ENCODE measurements at regions not wholly inside any gene's neighbourhood (a gene's known extent, or its start where the extent isn't known, plus 50 kb on each side); places are given as distances from the start of the nearest gene placed in this dataset.

GRCh38 chr2:8367833-8368232, 314.0 kb upstream of the ID2 start:
- Mint-ChIP-seq H3K27ac (no peak overlapping the region), H3K4me3 (no peak overlapping the region), H3K27me3 (ENCODE audit: insufficient read depth) (no peaks in the 10 kb centered on the region), H3K9me3 (peaks cover 8% of the 10 kb centered on the region), H3K36me3 (ENCODE audit: low read depth) (no peaks in the 10 kb centered on the region), H3K4me1 (peaks cover 9% of the 10 kb centered on the region)
- no peak for DNase-seq
- TF ChIP-seq, protein P1, sequence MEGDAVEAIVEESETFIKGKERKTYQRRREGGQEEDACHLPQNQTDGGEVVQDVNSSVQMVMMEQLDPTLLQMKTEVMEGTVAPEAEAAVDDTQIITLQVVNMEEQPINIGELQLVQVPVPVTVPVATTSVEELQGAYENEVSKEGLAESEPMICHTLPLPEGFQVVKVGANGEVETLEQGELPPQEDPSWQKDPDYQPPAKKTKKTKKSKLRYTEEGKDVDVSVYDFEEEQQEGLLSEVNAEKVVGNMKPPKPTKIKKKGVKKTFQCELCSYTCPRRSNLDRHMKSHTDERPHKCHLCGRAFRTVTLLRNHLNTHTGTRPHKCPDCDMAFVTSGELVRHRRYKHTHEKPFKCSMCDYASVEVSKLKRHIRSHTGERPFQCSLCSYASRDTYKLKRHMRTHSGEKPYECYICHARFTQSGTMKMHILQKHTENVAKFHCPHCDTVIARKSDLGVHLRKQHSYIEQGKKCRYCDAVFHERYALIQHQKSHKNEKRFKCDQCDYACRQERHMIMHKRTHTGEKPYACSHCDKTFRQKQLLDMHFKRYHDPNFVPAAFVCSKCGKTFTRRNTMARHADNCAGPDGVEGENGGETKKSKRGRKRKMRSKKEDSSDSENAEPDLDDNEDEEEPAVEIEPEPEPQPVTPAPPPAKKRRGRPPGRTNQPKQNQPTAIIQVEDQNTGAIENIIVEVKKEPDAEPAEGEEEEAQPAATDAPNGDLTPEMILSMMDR (conservative IDR thresholded peaks at IDR 0.05): no peak
- Histone ChIP-seq H3K4me1 (ENCODE audit: control insufficient read depth, insufficient read depth, low read length) (no peaks in the 10 kb centered on the region), H3K27me3 (ENCODE audit: control insufficient read depth, insufficient read depth, low read length, poor library complexity, severe bottlenecking) (no peaks in the 10 kb centered on the region), H3K4me3 (ENCODE audit: low read length) (no peak overlapping the region), H3K9me3 (ENCODE audit: control insufficient read depth, low read length) (peaks cover 3% of the 10 kb centered on the region), H3K36me3 (ENCODE audit: control insufficient read depth, insufficient read depth, low read length) (no peaks in the 10 kb centered on the region), H3K27ac (ENCODE audit: low read depth, low read length) (peak overlapping the region; percentile 84), H3K9ac (ENCODE audit: extremely low read depth, low read length, poor library complexity, severe bottlenecking) (no peak overlapping the region)
- 76 to 91% methylated on average over 2 to 3 of the region's 3 CpGs for WGBS, 2 experiments (ENCODE audit: insufficient coverage in 1 of 2, insufficient read length in 1 of 2)

DNA sequence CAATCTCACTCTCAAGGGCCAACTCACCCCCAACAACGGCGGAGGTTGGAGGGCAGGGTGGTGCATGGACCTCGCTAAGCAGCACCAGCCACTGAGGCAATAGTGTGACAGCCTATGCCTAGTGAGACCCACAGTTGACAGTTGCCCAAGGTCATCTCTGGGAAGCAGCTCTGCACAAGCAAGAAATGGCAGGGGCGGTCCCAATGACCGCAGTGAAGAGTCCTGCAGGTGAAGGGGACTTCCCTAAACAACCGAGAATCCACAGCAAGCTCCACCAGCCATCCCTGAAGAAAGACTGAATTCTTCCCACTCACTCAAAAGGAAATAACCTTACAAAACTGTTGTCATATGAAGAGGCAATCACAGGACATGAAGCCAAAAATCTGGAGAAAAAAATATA, 313.4 kb upstream of the ID2 start:
- H3K4me3 Mint-ChIP-seq: no peak overlapping the region
- H3K4me1 Mint-ChIP-seq: peaks cover 5% of the 10 kb centered on the region
- H3K36me3 ChIP-seq (ENCODE audit: control insufficient read depth, insufficient read depth, low read length): no peaks in the 10 kb centered on the region
- H3K4me3 ChIP-seq (ENCODE audit: low read length): no peak overlapping the region
- H3K27ac ChIP-seq (ENCODE audit: low read depth, low read length): peak overlapping the region; percentile 66
- WGBS, 2 experiments (ENCODE audit: insufficient coverage in 1 of 2, insufficient read length in 1 of 2): 90% methylated on average over 6 of the region's 6 CpGs; no CpG with 5 or more reads in 1 of the 2 experiments
- no peak for DNase-seq
- peaks cover 15% of the 10 kb centered on the region for H3K9me3 Mint-ChIP-seq
- no peaks in the 10 kb centered on the region for H3K36me3 Mint-ChIP-seq (ENCODE audit: low read depth)
- no peaks in the 10 kb centered on the region for H3K4me1 ChIP-seq (ENCODE audit: control insufficient read depth, insufficient read depth, low read length)
- TF ChIP-seq, protein P1 (conservative IDR thresholded peaks at IDR 0.05): no peak
- H3K27me3 ChIP-seq (ENCODE audit: control insufficient read depth, insufficient read depth, low read length, poor library complexity, severe bottlenecking): no peaks in the 10 kb centered on the region
- peaks cover 4% of the 10 kb centered on the region for H3K9me3 ChIP-seq (ENCODE audit: control insufficient read depth, low read length)
- no peak overlapping the region for H3K27ac Mint-ChIP-seq
- H3K27me3 Mint-ChIP-seq (ENCODE audit: insufficient read depth): no peaks in the 10 kb centered on the region
- H3K9ac ChIP-seq (ENCODE audit: extremely low read depth, low read length, poor library complexity, severe bottlenecking): no peak overlapping the region

GRCh38 chr2:8369522-8369921, 312.3 kb upstream of the ID2 start:
- 91 to 100% methylated on average over 4 to 8 of the region's 8 CpGs for WGBS, 2 experiments (ENCODE audit: insufficient coverage in 1 of 2, insufficient read length in 1 of 2)
- H3K4me1 ChIP-seq (ENCODE audit: control insufficient read depth, insufficient read depth, low read length): no peaks in the 10 kb centered on the region

More at GRCh38 chr2:8369522-8369921, 312.3 kb upstream of the ID2 start:
- no peak overlapping the region for H3K27ac ChIP-seq (ENCODE audit: low read depth, low read length)
- no peaks in the 10 kb centered on the region for H3K36me3 ChIP-seq (ENCODE audit: control insufficient read depth, insufficient read depth, low read length)
- Mint-ChIP-seq H3K27me3 (ENCODE audit: insufficient read depth) (no peaks in the 10 kb centered on the region), H3K9me3 (peaks cover 15% of the 10 kb centered on the region), H3K36me3 (ENCODE audit: low read depth) (no peaks in the 10 kb centered on the region), H3K4me1 (peaks cover 4% of the 10 kb centered on the region), H3K27ac (no peak overlapping the region), H3K4me3 (no peak overlapping the region)
- H3K9ac ChIP-seq (ENCODE audit: extremely low read depth, low read length, poor library complexity, severe bottlenecking): no peak overlapping the region
- H3K9me3 ChIP-seq (ENCODE audit: control insufficient read depth, low read length): peaks cover 4% of the 10 kb centered on the region
- DNase-seq: no peak
- TF ChIP-seq, protein P1 (conservative IDR thresholded peaks at IDR 0.05): no peak
- no peak overlapping the region for H3K4me3 ChIP-seq (ENCODE audit: low read length)
- H3K27me3 ChIP-seq (ENCODE audit: control insufficient read depth, insufficient read depth, low read length, poor library complexity, severe bottlenecking): no peaks in the 10 kb centered on the region

All from endodermal cell (in vitro differentiated cells).